UCSD-AML1 (cell line): ENCODE measurements at regions not wholly inside any gene's neighbourhood (a gene's known extent, or its start where the extent isn't known, plus 50 kb on each side); places are given as distances from the start of the nearest gene placed in this dataset.

Experiments
- DNase-seq: peaks from one replicate; lab custom pipeline; 2025; ENCODE audit not compliant: unreplicated experiment; lab: John Stamatoyannopoulos, UW

- DNase-seq: no peak
Measured at GRCh38 chr15:88383354-88383753, 83.8 kb downstream of the MRPL46 start.

DNA sequence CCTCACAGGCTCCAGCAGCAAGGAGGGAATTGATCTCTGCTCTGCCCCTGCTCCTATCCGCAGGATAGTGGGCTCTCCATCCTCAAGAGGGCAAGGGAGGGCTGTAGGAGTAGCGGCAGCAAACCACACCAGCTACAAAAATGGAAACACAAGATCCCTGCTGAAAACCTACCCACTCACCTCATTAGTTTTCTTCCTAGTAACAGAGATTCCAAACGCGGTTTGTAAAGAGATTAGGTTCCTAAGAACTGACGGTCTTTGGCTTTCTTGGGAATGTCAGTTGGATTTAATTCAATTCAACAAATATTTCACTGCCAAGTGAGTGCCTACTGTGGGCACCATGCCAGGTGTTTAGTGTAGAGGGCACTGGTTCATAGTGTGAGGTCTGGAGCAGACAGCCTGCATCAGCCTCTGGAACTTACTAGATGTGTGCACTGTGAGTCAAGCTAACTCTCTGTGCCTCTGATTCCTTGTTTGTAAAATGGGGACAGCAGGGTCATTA, 84.7 kb downstream of the MRPL46 start:
- DNase-seq: no peak

DNA sequence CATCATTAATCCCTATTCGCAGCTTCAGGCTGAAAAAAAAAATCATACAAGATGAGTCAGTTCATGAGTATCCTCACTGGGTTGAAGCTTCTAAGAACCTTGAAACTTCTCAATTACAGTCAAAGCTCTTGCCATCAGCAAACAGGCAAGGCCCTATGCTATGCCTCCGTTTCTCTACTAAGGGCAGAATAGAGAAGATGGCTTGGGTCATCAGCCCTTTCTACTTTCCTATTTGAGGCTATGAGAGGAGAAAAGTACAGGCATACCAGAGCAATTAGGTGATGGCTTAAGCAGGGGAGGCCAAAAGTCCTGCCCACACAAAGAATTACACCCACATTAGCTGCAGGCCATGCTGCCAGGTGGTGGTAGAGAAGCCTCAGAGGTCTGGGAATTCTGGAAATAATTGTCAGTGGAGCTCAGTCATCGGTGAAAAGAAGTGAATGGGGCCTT, 89.0 kb downstream of the MRPL46 start:
- DNase-seq: no peak

GRCh38 chr15:88377509-88377908, 89.7 kb downstream of the MRPL46 start:
- DNase-seq: no peak

- DNase-seq: no peak
Measured at GRCh38 chr15:88376574-88377174, 90.5 kb downstream of the MRPL46 start.

DNA sequence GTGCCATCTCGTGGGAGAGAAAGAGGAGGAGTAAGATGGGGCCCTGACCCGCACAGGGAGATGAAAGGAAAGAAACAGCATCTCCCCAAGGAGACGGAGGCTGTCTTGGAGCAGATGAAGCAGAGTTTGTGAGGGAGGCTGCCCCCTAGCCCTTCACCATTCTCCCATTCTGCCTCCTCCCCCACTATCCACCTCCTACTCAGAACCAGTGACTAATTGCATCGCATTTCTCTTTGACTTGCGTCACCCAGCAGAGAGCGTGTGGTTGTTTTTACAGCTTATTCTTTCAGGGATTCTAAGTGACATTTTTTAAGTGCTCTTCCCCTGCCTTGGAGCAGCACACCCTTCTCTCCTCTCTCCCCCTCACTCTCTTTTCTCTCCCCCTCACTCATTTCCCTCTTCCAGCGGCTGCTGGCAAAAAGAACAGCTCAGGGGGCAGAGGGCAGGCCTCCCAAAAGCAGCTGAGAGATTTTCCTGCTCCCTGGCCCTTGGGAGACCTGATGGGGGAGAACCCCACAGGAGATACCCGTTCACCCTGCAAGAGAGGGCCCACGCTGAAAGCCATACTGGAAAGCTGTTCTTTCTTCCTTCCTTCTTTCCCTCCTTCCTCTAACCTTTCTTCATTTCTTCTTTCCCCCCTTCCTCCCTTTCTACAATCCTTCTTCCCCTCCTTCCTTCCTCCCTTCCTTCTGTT, 91.8 kb downstream of the MRPL46 start:
- DNase-seq: no peak

DNA sequence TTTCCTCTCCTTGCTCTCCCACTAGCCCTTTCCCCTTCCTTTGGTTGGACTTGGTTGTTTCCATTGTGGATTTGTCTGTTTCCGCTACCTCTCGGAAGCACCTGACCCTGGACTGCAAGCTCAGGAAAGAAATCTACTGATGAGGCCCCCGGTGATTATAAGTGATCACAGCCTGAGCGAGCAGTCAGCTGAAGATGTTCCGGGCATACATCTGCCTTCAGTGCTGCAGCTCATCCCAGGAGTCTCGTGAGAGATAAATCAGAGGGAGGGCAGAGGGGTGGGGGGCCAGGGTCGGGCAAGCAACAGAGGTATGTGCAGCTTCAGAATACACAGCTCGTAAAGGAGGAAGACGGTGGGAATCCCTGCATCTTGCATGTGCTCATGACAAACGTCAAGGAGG, 102.1 kb downstream of the MRPL46 start:
- DNase-seq: no peak

DNA sequence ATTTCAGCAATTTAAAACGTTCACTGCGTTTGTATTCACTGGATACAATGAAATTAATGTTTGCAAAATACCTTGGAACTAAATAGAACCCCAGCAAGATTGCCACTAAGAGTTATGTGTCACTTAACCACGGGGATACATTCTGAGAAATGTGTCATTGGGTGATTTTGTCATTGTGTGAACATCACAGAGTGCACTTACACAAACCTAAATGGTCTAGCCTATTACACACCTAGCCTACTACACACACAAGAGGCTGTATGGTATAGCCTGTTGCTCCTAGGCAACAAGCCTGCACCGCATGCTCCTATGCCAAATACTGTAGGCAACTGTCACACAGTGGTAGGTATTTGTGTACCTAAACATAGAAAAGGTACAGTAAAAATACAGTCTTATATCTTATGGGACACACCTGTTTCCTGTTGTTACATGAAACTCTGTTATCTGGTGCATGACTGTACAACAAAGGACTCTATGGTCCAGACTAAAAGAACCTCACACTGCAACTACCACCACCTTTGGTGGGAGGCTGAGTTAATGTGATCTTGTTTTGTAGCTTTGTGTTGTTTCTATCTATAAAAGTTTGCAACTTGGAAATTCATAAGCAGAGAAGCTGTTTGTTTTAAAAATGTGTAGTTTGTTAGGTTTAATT, 92.2 kb upstream of the NTRK3 start:
- no peak for DNase-seq

DNA sequence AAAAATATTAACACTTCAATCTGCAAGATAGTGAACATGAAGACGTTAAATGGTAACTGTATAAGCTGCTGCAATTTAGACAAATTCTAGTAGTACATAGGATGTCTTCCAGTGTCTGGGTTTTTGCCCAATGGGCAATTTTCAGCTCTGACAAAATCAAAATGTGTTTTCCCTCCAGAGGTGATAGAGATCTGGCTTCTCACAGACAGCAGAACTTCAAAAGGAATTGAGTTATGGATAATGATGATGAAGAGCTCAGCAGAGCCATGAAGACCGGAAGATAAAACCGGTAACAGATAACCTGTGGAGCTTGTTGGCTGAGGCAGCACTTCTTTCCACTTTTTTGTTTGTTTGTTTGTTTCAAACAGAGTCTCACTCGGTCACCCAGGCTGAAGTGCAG, 89.4 kb upstream of the NTRK3 start:
- DNase-seq: no peak

GRCh38 chr15:88344786-88345185, 88.2 kb upstream of the NTRK3 start:
- DNase-seq: no peak

GRCh38 chr15:88342666-88343065, 86.1 kb upstream of the NTRK3 start:
- no peak for DNase-seq

DNA sequence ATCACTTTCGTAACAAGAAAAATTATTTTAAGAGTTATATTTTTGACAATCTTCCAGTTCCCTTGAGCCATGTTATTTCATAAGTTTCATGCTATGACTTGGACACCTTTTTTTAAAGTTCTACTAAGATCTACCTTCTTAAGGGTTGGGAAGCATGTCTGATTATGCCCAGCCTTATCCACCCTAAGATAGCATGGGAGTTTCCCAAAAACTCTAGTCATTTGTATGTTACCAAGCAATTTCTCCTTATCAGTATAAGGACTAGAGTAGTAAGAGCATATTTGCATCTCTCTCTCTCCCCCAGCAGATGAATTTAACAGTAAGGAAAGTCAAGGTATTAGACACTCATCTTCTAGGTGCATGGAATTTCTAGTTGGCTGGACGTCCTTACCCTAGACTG, 85.1 kb upstream of the NTRK3 start:
- DNase-seq: no peak

- DNase-seq: no peak
Measured at GRCh38 chr15:88341006-88341405, 84.5 kb upstream of the NTRK3 start.

DNA sequence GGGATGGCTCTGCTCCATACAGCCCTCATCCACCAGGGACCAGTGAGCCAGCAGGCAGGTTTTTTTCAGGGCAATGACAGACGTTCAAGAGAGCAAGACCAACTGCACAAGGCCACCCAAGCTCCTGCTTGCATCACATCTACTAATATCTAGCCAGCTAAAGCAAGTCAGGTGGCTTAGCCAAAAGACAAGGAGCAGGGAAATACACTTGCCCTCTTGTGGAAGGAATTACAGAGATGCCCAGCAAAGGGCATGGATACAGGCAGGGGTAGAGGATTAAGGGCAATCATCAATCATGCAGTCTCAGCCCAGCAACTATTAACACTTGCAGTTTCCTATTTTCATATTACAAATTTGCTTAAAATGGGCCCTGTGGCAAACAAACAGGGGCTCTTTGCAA, 81.5 kb upstream of the NTRK3 start:
- DNase-seq: no peak

DNA sequence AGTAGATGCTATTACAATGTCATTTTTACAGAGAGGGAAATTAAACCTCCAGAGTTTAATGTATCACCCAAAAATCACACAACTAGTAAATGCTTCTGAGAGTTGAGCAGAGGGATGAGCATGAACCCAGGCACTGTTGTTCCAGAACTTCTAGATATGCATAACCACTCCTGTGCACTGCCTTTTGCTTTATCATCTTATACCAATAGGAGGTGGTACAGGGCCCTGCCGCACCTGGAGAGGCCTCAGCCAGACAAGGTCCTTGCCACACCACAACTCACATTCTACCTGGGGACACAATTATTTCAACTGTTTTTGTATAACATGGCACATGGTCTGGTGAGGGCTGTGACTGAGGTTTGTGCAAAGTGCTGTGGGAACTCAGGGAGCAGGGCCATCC, 78.5 kb upstream of the NTRK3 start:
- DNase-seq: no peak

GRCh38 chr15:88334436-88334835, 77.9 kb upstream of the NTRK3 start:
- no peak for DNase-seq

DNA sequence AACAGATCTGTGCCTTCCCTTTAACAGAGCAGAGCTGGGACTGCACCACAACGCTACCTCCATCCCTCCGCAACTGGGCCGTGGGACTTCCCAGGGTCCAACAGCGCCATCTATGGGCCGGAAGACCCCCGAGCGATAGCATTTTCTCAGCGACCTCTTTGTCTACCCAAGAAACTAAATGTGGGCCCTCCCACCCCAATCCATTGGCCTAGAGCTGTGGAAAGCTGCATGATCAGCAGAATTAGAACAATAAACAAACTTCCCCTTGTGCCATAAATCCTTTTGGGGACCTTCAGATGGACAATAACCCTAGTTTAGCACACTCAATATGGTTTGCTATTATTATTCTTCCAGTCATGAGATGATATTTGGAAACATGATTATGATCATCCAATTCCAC, 74.8 kb upstream of the NTRK3 start:
- DNase-seq: peak; percentile 18

DNA sequence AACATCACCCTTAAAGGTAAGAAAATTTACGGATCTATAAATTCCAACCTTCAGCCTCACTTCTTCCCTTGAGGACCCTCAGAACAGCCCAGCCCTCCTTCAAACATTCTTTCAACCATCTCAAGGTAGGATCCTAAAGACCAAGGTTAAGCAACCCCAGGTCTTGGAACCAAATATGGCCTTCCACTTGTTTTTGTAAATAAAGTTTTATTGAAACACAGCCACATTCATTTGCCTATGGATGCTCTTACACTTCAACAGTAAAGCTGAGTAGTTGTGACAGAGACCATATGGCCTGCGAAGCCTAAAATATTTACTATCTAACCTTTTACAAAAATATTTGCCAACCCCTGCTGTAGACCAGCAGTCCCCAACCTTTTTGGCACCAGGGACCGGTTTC, 70.4 kb upstream of the NTRK3 start:
- no peak for DNase-seq

DNA sequence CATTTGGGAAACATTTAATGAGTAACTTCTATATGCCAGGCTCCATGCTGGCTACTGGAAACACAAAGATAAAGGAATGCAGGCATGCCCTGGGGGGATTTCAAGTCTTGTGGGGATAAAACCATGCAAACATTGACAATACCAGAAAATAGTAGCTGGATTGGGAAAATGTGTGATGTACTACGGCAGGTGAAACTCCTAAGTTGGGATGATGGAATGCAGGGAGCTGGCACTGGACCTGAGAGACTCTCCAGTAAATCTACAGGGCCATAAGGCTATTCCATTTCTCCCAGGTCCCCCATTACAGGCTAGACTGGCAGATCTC, 68.2 kb upstream of the NTRK3 start:
- no peak for DNase-seq

DNA sequence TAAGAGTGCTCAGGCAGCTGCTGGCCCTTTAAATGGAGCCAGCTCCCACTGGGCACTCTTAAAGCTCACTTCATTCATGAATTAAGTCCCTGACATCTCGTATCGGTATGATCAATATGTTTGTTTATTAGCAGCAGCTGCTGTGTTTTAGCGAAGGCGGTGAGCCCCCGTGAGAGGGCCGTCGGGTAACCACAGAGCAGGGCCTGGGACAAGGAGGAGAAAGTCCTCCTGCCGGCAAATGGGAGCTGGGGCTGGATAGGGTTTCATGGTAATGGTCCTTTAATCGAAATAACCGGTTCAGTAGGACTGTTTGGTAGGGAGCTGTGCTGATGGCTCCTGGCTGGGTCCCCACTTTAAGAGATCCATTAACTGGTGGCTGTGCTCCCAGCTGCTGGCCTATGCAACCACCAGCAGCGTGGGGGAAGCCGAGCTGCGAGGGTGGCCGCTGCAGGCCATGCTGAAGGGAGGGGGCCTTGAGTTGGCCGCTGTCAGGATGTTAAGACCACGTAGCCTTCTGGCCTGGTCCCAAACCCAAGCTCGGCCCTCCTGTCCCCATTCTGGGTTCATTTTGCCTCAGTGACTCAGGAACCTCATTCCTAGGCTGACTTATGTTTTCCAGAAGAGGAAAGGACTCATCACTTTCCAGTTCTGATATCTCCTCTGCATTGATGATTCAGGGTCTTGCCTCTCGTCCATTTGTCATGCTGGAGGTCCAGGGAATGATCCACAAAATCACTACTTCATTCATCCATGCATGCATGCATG, 67.6 kb upstream of the NTRK3 start:
- DNase-seq: no peak

DNA sequence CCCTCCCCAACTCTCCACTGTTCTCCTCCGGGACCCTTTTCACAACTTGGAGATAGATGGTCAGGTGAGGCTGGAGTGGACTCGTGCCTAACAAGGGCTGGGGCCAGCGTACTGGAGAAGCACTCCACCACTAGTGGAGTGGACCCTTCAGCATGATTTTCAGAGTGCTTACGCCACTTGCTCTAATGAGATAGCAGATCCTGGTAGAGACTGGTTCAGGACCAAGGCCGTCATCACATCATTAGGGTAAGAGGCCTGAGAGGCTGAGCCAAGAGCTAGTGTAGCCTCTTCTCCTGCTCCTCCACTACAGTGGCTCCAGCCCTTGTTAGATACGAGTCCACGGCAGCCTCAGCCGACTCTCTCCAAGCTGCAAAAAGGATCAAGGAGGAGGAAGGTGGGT, 66.9 kb upstream of the NTRK3 start:
- DNase-seq: no peak

GRCh38 chr15:88322461-88322860, 65.9 kb upstream of the NTRK3 start:
- DNase-seq: no peak
